HG02938 (cell line): ENCODE measurements at regions not wholly inside any gene's neighbourhood (a gene's known extent, or its start where the extent isn't known, plus 50 kb on each side); places are given as distances from the start of the nearest gene placed in this dataset.

Experiments used
- ATAC-seq: cut with Tn5 transposase; IDR thresholded peaks from one replicate; pipeline ENCODE4 v1.9.1; 2021; ENCODE audit warnings: mild to moderate bottlenecking, moderate library complexity; ENCODE audit not compliant: unreplicated experiment

DNA sequence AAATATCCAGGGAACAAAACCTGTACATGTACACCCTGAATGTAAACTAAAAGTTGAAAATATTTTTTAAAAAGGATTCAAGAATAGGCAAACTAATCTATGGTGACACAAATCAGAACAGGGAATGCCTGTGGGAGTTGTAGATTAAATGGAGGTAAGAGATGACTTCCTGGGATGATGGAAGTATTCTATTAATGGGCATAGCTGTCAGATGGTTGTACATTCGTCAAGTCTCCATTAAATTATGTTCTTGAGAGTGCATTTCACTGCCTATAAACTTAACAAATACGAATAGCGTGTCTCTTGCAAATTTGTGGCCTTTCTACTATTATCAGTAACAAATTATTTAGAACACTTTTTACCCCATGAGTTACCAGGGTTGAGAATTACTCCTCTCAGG, 207.0 kb downstream of the HNMT start:
- no peak for ATAC-seq

DNA sequence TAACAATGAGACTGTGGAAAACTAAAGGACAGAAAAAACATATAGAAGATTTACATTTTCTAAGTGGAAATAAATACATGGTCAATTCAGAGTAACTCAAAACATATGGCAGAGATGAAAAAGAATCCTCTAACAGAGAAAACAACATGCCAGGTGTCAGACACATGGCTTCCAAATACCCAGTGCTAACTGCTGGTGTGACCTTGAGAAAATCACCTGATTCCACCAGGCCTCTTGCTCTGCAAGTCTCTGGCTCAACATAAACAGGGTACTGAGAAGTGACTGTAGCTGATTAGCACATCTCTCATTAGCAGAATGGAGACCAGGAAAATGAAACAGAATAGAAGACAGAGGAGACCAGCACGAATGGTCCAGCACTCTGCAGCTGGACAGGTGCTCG, 210.8 kb downstream of the HNMT start:
- no peak for ATAC-seq

DNA sequence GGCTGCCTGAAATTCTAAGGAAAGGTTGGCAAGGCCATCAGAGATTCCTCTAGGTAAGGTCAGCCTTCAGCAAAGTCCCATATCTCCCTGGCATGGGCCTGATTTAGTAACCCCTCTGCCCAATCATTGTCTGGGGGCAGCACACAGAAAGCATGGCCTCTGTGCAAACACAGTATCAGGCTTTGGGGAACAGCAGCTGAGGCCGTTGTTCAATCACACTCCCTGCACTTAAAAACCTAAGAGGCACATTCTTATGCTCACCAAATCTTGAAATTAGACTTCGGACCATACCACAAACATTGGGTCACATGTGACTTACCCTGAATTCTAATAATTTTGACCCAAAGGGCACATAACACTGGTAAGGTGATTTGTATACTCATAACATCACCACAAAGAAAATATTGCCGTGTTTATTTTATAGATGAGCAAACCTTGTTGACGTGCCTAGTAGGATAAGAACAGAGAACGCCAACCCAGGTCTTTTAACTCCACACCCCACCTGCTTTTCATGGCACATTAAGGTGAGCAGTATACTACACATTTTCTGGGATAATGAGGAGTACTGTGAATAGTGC, 212.7 kb downstream of the HNMT start:
- no peak for ATAC-seq

DNA sequence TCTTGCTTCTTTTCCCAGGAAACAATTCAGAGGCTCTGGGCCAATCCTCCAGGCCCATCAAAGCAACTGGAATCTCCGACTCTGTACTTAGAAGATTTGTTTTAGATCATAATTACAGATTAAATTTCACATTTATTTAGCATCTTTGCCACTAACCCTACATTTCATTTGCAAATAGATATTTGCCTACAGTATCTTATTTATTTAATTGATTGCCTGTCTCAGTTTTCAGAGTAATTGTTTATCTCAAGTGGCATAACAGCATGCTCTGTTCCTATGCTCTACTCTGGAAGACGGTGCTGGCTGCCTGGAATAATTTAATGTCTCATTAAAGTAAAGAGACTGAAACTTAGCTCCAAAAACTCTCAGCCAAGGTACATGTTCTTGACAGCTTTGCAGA, 213.4 kb downstream of the HNMT start:
- ATAC-seq, result no peak

DNA sequence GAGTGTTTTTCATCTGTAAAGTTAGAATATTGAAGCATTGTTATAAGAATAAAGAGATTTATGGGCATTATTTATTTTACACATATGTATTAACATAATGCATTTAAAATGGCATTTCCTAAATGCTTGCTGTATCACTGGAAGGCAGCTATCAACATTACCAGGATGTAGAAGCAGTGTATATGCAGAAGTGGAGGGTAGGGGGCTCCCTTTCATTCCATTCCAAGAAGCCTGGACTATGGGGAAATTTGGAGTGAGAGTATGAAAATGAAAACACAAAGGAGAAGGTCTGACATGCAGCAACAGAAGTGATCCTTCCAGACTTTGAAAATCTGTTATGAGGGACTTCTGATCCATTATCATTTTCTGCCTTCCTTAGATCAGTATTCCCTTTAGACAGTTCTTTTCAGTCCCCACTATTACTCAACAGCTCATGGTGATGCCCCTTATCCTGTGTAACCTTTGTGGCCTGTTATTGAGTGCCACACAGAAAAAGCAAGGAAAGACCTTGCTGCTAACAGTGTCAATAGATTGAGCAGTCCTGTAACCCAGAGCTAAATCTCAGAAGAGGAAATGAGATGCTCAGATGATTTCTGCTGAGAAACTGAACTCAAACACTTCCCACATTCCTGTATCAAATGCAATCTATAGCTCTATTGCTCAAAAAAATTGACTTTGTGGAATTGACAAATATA, 216.6 kb downstream of the HNMT start:
- ATAC-seq, result no peak

DNA sequence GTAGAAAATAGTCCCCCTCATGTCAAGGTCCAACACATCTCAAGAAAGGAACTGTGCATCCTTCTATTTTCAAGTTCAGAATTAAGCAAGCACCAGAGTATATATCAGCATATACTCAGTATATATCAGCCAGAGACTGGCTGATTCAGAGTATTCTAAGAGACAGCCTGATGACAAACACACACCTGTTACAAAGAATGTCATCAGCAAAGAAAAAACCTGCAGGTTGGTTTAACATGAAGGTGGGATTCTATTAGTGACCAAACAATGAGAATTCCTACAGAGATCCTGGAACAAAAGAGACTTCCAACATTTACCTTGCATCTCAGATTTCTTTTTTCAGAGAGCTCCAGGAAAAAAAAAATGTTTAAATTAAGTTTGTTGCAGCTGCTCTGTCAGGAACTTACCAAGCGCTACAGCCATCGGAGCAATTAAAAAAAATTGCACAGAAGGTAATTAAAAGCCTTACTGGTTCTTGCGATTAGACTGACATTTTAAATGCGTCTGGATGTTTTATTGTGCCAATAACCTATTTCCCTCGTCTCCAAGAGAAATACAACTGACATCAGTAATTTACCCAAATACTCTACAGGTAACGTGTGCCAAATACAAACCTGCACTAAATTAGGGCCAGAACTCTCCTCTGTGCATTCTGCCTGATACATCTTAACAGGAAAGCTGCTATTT, 218.1 kb downstream of the HNMT start:
- ATAC-seq, result no peak

DNA sequence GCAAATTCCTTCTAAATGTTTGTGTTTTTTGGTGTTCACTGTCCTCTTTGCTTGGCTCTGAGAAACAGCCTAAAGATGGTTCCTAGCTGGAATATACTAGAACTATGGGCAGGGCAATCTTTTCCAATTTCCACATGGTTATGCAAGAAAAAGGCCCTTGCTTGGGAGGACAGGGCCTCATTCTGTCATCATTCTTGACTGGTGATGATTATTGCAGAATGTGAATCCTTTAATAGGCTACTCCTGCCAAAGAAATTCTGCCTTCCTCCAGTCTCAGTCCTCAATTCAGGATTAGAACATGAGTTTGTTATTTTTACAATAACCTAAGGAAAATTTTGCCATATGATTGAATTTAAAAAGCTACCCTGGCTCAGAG, 218.7 kb downstream of the HNMT start:
- no peak for ATAC-seq

DNA sequence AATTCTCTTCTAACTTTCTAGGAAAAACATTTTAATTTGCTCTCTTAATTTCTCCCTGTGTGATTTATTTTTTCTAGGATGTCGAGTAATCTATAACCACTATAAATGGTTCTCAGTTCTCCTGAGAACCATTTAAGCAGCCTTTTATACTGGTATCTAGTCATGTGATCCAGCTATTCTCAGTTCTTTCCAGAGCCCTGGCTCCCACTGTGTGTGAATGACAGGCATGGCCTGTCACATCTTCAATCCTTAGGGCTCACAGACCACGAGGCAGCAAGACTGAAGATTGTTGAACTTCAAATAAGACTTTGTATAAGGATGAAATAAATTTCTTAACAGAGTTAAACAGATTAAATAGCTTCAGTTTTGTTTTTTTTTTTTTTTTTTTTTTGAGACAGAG, 219.4 kb downstream of the HNMT start:
- no peak for ATAC-seq

DNA sequence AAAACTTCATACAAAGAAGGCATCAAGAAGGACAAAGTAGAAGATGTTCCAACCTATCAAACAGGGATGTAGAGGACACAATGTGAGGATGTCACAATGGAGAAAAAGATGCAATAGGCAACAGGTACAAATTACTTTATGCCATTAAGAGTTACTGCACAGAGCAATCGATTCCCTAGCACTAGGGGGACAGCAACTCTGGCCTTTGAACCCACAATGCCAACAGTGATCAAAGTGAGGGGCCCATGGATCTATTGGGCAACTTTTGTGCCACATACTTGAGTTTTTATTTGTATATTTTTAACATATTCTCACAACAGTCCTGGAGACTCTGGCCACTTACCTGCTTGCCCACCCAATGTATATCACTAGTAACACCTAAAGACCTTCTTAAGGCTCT, 220.2 kb downstream of the HNMT start:
- ATAC-seq, result no peak

DNA sequence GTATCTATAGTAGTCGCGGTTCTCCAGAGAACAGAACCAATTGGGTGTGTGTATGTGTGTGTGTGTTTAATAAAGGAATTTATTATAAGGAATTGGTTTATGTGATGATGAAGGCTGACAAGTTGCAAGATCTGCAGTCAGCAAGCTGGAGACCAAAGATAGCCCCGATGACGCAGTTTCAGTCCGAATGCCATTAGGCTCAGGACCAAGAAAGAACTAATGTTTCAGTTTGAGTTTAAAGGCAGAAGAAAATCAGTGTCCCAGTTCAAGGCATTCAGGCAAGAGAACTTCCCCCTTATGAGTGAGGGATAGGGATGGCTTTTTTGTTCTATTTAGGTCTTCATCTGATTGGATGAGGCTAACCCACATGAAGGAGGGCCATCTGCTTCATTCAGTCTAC, 221.6 kb downstream of the HNMT start:
- no peak for ATAC-seq

DNA sequence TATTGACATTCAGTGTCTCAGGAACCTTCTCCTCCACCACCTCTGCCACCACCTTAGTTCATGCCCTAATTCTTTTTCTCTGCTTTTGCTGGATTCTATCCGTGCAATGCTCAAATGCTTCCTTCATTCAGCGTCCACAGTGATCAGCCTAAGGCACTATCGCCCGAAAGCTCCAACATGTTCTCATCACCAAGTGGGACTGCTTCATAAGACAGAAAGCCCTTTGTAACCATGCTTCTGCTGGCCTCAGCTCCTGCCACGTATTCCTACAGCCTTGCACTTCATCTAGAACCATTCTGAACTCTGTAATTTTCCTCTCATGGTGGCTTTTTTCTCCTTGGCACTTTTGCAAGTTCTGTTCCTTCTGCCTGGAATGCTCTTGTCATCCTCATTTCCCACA, 222.9 kb downstream of the HNMT start:
- ATAC-seq, result no peak

DNA sequence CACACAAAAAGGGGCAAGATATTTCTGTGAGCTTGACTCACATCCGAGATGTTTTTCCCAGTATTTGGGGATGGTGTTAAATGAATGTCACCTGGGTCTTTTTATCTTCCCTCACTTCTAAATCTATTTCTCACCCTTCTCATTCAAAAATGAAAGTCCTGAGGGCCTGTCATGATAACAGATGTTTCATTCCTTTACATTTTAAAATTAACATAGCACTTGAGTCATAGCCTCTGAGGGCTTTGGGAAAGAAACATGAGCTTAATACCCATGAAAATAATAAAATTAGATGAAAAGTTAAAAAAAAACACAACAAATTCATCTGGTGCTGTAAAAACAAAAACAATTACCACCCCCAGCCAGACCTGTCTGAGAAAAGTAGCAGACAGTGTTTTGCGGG, 226.7 kb downstream of the HNMT start:
- no peak for ATAC-seq

DNA sequence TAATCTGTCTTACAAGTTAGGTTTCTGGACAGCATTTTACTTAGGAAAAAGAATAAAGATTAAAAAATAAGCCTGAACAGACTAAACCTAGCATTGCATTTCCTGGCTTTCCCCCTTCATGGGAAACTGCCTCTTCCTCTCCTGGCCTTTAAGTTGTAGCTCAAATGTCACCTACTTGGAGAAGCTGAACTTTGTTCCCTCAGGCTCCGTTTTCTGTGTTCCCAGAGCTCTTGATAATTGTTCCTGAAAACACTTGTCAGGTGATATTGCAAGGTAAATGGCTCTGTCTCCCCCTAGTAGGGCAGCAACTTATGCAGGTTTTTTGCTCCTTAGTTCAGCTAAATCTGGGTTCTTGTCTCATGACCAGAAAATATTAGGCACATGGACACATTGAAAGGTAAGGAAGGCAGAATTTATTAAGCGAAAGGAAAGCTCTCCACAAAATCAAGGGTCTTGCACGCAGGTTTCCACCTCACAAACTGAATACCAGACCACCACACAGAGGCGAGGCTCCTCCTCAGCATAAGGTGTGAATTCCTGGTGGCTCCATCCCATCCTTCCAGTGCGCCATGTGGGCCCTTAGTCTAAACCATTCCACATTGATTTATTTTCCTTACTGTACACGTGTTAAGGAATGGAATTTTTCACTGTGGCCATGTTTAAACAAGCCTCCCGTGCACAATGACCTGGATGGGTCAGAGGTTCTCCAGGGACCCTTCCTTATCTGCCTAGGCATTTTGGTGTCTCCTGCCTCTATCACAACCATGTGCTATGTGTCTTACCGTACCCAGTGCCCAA, 229.3 kb downstream of the HNMT start:
- ATAC-seq, result no peak

DNA sequence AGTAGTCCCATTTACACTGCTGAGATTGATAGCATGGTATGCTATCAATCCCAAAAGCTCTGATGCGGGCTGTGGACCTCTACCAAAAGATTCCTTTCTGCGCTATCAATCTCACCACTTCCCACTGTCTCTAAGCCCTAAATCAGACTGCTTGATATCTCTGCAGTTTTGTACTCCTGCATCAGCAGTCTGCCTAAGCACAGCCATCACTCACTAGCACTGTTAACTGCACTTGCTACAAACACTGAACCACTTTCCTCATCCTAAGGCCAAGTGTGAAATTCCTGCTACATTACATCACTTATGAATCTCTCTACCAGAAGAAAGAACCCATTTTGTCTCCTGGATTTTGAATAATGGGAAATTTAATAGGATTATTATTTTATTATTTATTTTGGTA, 237.0 kb downstream of the HNMT start:
- no peak for ATAC-seq

DNA sequence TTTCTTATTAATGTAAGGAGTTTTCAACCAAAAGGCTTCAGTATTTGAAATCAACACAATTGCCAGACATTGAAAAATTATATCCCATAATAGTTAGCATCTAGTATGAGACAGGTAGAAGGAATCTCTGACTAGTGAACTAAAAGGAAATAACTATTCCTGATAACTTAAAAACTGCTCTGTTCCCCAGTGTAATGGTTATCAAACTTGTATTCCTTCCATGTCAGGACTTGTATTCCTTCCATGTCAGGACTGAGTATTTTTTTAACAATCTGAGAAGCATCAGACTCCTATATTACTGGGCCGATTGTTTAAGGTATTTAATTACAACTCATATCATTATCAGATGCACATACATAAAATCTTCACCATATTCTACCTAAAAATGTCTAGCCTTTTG, 238.5 kb downstream of the HNMT start:
- no peak for ATAC-seq

DNA sequence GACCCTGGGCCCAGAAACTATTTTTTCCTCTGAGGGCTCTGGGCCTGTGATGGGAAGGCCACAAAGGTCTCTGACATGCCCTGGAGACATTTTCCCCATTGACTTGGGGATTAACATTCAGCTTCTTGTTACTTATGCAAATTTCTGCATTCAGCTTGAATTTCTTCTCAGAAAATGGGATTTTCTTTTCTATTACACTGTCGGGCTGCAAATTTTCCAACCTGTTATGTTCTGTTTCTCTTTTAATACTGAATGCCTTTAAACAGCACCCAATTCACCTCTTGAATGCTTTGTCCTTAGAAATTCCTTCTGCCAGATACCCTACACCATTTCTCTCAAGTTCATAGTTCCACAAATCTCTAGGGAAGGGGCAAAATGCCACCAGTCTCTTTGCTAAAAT, 241.0 kb downstream of the HNMT start:
- no peak for ATAC-seq

DNA sequence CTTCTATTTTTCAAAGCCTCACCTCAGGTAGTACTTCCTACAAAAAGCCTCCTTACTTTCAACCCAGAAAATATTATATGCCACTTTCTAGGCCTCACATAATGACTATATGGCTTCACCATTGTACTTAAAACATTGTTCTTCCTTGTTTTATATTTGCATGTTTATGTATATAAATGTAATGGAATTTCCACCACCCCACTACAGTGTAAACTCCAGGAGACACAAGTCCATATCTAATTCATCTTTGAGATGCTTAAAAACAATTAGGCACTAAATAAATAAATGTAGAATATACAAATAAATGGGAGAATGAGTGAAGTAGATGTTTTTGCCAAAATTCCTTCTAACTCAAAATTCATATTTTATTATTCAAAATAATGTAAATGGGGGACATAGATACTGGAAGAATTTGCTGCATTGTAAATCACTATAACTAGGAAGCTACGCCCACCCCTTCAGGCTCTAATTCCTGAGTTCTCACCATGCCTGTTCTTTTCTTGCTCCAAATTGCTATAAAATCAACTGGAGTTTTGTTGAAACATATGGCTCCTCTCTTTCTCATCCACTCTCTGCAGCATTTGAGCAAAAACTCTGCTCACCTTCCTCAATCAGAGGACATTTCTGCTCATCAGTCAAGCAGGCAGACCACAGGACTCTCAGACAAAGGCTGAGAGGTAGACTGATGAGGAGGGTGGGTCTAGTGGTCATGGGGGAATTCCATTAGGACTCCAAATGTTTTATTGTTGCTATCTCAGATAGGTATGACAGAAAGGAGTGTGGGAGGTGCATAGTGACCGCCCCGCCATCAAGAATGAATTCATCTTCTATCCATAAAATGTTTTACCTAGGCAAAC, 243.0 kb downstream of the HNMT start:
- ATAC-seq, result no peak

DNA sequence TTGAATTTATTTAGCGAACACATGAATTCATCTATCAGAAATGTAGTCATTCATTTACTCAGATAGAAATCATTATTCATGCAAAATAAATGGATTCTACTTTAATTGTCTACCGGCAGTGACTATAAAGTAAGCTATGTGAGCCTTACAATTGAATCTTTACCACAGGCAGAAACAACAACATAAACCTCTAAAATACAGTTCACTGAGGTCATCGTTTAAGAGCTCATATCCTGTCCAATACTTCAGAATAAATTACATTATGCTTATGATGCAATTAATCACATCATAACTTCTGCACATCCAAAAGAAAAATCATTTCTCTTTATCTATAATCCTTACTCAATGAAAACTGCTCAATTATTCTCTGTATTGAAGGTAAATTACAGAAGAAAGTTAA, 244.7 kb downstream of the HNMT start:
- no peak for ATAC-seq

DNA sequence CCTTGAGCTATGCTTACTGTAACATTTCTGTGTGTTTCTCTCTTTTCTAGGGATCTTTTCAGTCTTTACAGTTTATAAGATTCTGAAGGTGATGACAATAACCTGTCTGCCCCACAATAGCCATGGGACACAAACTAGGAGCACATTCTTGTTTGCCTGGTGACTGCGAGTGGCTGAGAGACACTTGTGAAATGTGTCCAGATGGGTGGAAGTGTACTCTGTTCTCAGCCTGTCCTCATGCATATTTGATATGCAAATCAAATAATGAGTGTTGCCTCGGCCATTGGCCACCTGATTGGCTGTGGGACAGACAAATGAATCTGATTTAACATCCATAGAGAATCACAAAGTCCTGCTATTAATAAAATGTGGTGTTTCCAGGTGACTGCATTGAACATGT, 246.2 kb downstream of the HNMT start:
- ATAC-seq, result no peak

DNA sequence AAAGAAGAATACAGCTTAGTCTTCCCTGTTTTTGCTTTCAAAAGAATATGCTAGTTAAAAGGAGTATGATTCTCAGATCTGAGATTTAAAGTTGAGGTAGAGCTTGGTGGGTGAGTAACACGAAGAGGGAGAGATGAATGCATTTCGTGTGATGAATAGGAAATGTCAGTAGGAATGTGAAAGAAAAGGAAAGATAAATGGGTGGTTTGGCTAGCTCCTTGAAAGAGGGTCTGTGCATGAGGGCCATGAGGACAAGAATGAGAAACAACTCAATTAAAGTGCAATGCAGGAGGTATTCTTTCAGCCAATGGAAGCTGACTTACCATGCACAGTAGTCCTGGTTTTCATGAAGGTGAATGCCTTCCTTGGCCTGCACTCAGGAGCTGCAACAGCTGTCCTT, 248.2 kb downstream of the HNMT start:
- no peak for ATAC-seq

DNA sequence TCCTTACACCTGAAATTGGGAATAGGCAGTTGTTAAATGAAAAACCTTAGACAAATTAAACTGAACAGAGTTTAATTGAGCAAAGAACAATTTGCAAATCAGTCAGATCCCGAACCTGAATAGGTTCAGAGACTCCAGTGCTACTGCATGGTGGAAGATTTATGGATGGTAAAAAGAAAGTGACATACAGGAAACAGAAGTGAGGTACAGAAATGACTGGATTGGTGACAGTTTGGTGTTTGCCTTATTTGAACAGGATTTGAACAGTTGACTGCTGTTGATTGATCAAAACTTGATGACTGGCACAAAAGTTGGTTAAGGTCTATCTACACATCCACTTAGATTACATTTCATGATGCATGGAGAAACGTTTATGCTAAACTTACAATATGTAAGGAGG, 248.8 kb downstream of the HNMT start:
- ATAC-seq, result no peak
